Ishikawa (cell line): ENCODE measurements at regions not wholly inside any gene's neighbourhood (a gene's known extent, or its start where the extent isn't known, plus 50 kb on each side); places are given as distances from the start of the nearest gene placed in this dataset.

Experiments
- CEBPB ChIP-seq: IDR thresholded peaks from 2 replicates; pipeline ENCODE4 v1.6.1; 2012
- CREB1 ChIP-seq: IDR thresholded peaks from 2 replicates; pipeline ENCODE4 v1.6.1; 2012; ENCODE audit warnings: low read depth
- EGR1 ChIP-seq: IDR thresholded peaks from 2 replicates; pipeline ENCODE4 v1.6.1; 2012
- EP300 ChIP-seq: IDR thresholded peaks from 2 replicates; pipeline ENCODE4 v1.6.1; 2012; ENCODE audit warnings: borderline replicate concordance
- FOXM1 ChIP-seq: IDR thresholded peaks from 2 replicates; pipeline ENCODE4 v1.6.1; 2012; ENCODE audit warnings: low read depth, borderline replicate concordance
- NFIC ChIP-seq: IDR thresholded peaks from 2 replicates; pipeline ENCODE4 v1.6.1; 2012
- RAD21 ChIP-seq: IDR thresholded peaks from 2 replicates; pipeline ENCODE4 v1.6.1; 2012; ENCODE audit warnings: low read depth
- TAF1 ChIP-seq: IDR thresholded peaks from 2 replicates; pipeline ENCODE4 v1.6.1; 2012; ENCODE audit warnings: low read depth, mild to moderate bottlenecking
- TCF12 ChIP-seq: IDR thresholded peaks from 2 replicates; pipeline ENCODE4 v1.6.1; 2012; ENCODE audit warnings: low read depth
- TEAD4 ChIP-seq: IDR thresholded peaks from 2 replicates; pipeline ENCODE4 v1.6.1; 2012
- YY1 ChIP-seq: IDR thresholded peaks from 2 replicates; pipeline ENCODE4 v1.6.1; 2012; ENCODE audit warnings: low read depth
- ZBTB7A ChIP-seq: IDR thresholded peaks from 2 replicates; pipeline ENCODE4 v1.6.1; 2012; ENCODE audit warnings: low read depth
- TF ChIP-seq, protein P1 (sequence below): IDR thresholded peaks from 2 replicates; pipeline ENCODE4 v1.6.1; 2012
- TF ChIP-seq, protein P2 (sequence below): IDR thresholded peaks from 2 replicates; pipeline ENCODE4 v1.6.1; 2012; ENCODE audit warnings: low read depth, mild to moderate bottlenecking
- TF ChIP-seq, protein P3 (sequence below): IDR thresholded peaks from 2 replicates; pipeline ENCODE4 v1.6.1; 2012

- no peak for TF ChIP-seq EGR1
- no peak for TF ChIP-seq CREB1
- no peak for TF ChIP-seq NFIC
- no peak for TF ChIP-seq YY1
- no peak for TF ChIP-seq TEAD4
- no peak for TF ChIP-seq ZBTB7A
These were observed 153.8 kb upstream of the NR3C1 start for GRCh38 chr5:143557061-143557818.

DNA sequence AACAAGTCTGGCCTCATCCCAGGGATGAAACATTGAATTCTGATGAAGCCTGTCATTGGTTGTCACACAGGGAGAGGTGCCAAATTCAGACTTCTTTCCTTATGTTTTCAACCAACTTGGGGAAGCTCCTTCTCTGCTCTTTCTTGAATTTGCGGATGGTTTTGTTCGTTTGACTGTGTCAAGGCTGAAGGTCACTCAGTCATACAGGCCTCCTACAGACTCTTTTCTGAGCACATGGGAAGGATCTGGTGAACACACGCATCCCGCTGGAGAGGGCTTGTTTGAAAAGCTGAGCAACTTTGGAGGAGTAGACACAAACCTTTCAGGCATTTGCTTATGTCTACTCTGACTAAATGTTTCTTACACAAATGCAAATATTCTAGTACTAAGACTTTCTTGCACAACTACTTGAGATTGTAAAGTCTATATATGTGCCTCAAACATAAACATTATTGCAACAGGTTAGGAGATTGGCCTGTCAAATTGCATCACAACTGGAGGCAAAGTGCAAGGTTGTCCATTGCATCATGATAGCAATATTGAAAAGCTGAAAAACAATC lies 151.5 kb upstream of the NR3C1 start:
- no peak for TF ChIP-seq RAD21

- TF ChIP-seq CEBPB, result no peak
- TF ChIP-seq ZBTB7A, result no peak
- TF ChIP-seq EGR1, result no peak
- no peak for TF ChIP-seq FOXM1
- TF ChIP-seq TAF1, result no peak
- TF ChIP-seq YY1, result no peak
- TF ChIP-seq, protein P1, sequence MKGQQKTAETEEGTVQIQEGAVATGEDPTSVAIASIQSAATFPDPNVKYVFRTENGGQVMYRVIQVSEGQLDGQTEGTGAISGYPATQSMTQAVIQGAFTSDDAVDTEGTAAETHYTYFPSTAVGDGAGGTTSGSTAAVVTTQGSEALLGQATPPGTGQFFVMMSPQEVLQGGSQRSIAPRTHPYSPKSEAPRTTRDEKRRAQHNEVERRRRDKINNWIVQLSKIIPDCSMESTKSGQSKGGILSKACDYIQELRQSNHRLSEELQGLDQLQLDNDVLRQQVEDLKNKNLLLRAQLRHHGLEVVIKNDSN, result no peak
- TF ChIP-seq CREB1, result no peak
- TF ChIP-seq, protein P2, sequence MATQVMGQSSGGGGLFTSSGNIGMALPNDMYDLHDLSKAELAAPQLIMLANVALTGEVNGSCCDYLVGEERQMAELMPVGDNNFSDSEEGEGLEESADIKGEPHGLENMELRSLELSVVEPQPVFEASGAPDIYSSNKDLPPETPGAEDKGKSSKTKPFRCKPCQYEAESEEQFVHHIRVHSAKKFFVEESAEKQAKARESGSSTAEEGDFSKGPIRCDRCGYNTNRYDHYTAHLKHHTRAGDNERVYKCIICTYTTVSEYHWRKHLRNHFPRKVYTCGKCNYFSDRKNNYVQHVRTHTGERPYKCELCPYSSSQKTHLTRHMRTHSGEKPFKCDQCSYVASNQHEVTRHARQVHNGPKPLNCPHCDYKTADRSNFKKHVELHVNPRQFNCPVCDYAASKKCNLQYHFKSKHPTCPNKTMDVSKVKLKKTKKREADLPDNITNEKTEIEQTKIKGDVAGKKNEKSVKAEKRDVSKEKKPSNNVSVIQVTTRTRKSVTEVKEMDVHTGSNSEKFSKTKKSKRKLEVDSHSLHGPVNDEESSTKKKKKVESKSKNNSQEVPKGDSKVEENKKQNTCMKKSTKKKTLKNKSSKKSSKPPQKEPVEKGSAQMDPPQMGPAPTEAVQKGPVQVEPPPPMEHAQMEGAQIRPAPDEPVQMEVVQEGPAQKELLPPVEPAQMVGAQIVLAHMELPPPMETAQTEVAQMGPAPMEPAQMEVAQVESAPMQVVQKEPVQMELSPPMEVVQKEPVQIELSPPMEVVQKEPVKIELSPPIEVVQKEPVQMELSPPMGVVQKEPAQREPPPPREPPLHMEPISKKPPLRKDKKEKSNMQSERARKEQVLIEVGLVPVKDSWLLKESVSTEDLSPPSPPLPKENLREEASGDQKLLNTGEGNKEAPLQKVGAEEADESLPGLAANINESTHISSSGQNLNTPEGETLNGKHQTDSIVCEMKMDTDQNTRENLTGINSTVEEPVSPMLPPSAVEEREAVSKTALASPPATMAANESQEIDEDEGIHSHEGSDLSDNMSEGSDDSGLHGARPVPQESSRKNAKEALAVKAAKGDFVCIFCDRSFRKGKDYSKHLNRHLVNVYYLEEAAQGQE, result no peak
- TF ChIP-seq TEAD4, result no peak
- TF ChIP-seq EP300, result no peak
- no peak for TF ChIP-seq RAD21
- TF ChIP-seq, protein P3, sequence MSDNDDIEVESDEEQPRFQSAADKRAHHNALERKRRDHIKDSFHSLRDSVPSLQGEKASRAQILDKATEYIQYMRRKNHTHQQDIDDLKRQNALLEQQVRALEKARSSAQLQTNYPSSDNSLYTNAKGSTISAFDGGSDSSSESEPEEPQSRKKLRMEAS, result no peak
- no peak for TF ChIP-seq TCF12
- TF ChIP-seq NFIC, result no peak
These were observed 150.8 kb upstream of the NR3C1 start for GRCh38 chr5:143554187-143554717.

GRCh38 chr5:143552680-143553079 lies 149.2 kb upstream of the NR3C1 start:
- no peak for TF ChIP-seq TEAD4

DNA sequence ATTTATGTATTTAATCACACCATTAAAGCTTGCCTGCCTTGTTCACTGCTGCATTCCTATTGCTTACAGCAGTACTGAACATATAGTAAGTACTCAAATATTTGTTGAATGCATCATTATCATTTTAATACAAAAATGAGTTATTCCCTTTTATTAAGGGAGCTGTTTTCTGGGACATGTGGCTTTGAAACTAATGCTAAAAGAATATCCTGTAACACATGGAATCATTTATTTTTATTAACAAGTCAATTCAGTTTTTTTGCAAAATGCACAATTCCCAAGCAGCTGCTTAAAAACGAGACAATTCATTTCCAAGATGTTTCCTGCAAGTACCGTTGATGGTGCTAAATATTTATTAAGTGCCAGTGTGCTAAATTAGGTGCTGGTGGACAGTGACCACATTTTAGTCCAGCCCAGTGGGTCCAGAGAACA lies 148.3 kb upstream of the NR3C1 start:
- TF ChIP-seq, protein P2, result no peak
- TF ChIP-seq EP300, result no peak
- TF ChIP-seq CREB1, result no peak
- TF ChIP-seq TAF1, result no peak
- no peak for TF ChIP-seq ZBTB7A
- TF ChIP-seq RAD21, result no peak
- TF ChIP-seq NFIC, result no peak
- TF ChIP-seq EGR1, result no peak
- TF ChIP-seq, protein P3, result no peak
- no peak for TF ChIP-seq CEBPB
- no peak for TF ChIP-seq TCF12
- TF ChIP-seq YY1, result no peak
- TF ChIP-seq FOXM1, result no peak
- TF ChIP-seq, protein P1, result no peak
- no peak for TF ChIP-seq TEAD4

DNA sequence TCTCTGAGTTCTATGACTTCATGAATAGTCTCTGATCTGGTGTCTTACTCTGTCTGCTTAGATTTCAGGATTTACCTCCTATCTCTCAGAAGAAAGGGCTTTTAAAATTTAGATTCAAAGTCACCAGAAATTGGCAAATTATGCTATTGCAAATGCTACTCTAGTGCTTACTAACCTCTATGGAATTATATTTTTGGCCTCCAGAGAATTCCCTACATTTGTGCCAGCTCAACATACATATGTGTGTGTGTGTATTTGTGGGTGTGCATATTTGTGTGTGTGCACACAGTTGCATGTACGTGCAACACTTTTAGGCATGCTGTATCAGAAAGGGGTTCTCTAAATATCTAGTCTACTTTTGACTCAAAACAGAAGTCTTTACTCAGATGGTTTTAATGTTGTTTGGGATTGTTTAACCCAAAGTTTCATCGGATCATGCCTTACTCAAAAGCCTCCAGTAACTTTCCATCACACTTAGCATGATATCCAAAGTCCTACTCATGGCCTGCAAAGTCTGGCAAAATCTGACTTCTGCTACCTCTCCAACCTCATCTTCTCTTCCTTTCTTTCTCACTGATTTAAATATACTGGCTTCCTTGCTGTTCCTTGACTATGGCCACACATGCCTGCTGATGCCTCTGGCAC lies 147.6 kb upstream of the NR3C1 start:
- TF ChIP-seq TAF1, result no peak
